Nephron progenitor cell (in vitro differentiated cells): ENCODE measurements at regions not wholly inside any gene's neighbourhood (a gene's known extent, or its start where the extent isn't known, plus 50 kb on each side); places are given as distances from the start of the nearest gene placed in this dataset.

ENCODE experiments used
- DNase-seq: peaks from one replicate; pipeline ENCODE4 v3.0.0; 2021
- H3K27ac Mint-ChIP-seq: 2 replicates; pipeline ENCODE4 v1.8.0; 2021; ENCODE audit warnings: mild to moderate bottlenecking, moderate library complexity, mixed read lengths
- H3K27me3 Mint-ChIP-seq: 2 replicates; pipeline ENCODE4 v1.8.0; 2021; ENCODE audit warnings: mild to moderate bottlenecking, low read depth, mixed read lengths; ENCODE audit not compliant: poor library complexity
- H3K36me3 Mint-ChIP-seq: 2 replicates; pipeline ENCODE4 v1.8.0; 2021; ENCODE audit warnings: low read depth, mixed read lengths
- H3K4me1 Mint-ChIP-seq: 2 replicates; pipeline ENCODE4 v1.8.0; 2021; ENCODE audit warnings: mixed read lengths
- H3K4me3 Mint-ChIP-seq: 2 replicates; pipeline ENCODE4 v1.8.0; 2021; ENCODE audit warnings: mild to moderate bottlenecking, moderate library complexity, mixed read lengths
- H3K9me3 Mint-ChIP-seq: 2 replicates; pipeline ENCODE4 v1.8.0; 2021; ENCODE audit warnings: mild to moderate bottlenecking, moderate library complexity, mixed read lengths
- CTCF ChIP-seq: fragments of 200-600 bp; sonication (generic); IDR thresholded peaks from 2 replicates; pipeline ENCODE4 v1.5.0; 2021; ENCODE audit warnings: antibody characterized with exemption

- Mint-ChIP-seq H3K27me3 (peaks cover 79% of the 10 kb centered on the region), H3K27ac (no peak overlapping the region), H3K4me3 (peak overlapping the region; percentile 95), H3K9me3 (no peaks in the 10 kb centered on the region), H3K4me1 (peaks cover 39% of the 10 kb centered on the region), H3K36me3 (no peaks in the 10 kb centered on the region)
- TF ChIP-seq CTCF: no peak
- peak; percentile 38 for DNase-seq
Observed at GRCh38 chr4:24471486-24472160, 112.7 kb downstream of the DHX15 start.

GRCh38 chr4:24470666-24471485 lies 113.5 kb downstream of the DHX15 start:
- Mint-ChIP-seq H3K36me3 (no peaks in the 10 kb centered on the region), H3K4me3 (peak overlapping the region; percentile 95), H3K27ac (no peak overlapping the region), H3K27me3 (peaks cover 86% of the 10 kb centered on the region), H3K4me1 (peaks cover 39% of the 10 kb centered on the region), H3K9me3 (no peaks in the 10 kb centered on the region)
- DNase-seq: peak; percentile 63
- no peak for TF ChIP-seq CTCF

- Mint-ChIP-seq H3K27ac (no peak overlapping the region), H3K27me3 (peaks cover 78% of the 10 kb centered on the region), H3K4me3 (no peak overlapping the region), H3K9me3 (no peaks in the 10 kb centered on the region), H3K36me3 (no peaks in the 10 kb centered on the region), H3K4me1 (peaks cover 30% of the 10 kb centered on the region)
- DNase-seq: no peak
- TF ChIP-seq CTCF: no peak
Observed at GRCh38 chr4:24468071-24468470, 116.3 kb downstream of the DHX15 start.

GRCh38 chr4:24464566-24464965 lies 119.8 kb downstream of the DHX15 start:
- no peak for DNase-seq
- peaks cover 8% of the 10 kb centered on the region for H3K4me1 Mint-ChIP-seq
- peaks cover 3% of the 10 kb centered on the region for H3K9me3 Mint-ChIP-seq
- TF ChIP-seq CTCF: no peak
- peaks cover 48% of the 10 kb centered on the region for H3K27me3 Mint-ChIP-seq
- no peak overlapping the region for H3K4me3 Mint-ChIP-seq
- no peak overlapping the region for H3K27ac Mint-ChIP-seq
- no peaks in the 10 kb centered on the region for H3K36me3 Mint-ChIP-seq

- H3K4me1 Mint-ChIP-seq: no peaks in the 10 kb centered on the region
- H3K9me3 Mint-ChIP-seq: peaks cover 19% of the 10 kb centered on the region
- no peak for TF ChIP-seq CTCF
- no peak overlapping the region for H3K4me3 Mint-ChIP-seq
- H3K27ac Mint-ChIP-seq: no peak overlapping the region
- H3K27me3 Mint-ChIP-seq: peaks cover 4% of the 10 kb centered on the region
- no peak for DNase-seq
- H3K36me3 Mint-ChIP-seq: no peaks in the 10 kb centered on the region
Observed at GRCh38 chr4:24456431-24456830, 127.9 kb downstream of the DHX15 start.

GRCh38 chr4:24453951-24454350 lies 130.4 kb downstream of the DHX15 start:
- H3K9me3 Mint-ChIP-seq: peaks cover 24% of the 10 kb centered on the region
- H3K27ac Mint-ChIP-seq: no peak overlapping the region
- no peaks in the 10 kb centered on the region for H3K27me3 Mint-ChIP-seq
- DNase-seq: no peak
- no peaks in the 10 kb centered on the region for H3K36me3 Mint-ChIP-seq
- no peak overlapping the region for H3K4me3 Mint-ChIP-seq
- no peak for TF ChIP-seq CTCF
- no peaks in the 10 kb centered on the region for H3K4me1 Mint-ChIP-seq
